Kidney epithelial cell (primary cell): ENCODE measurements at regions not wholly inside any gene's neighbourhood (a gene's known extent, or its start where the extent isn't known, plus 50 kb on each side); places are given as distances from the start of the nearest gene placed in this dataset.

ENCODE experiments used
- DNase-seq: peaks from one replicate; pipeline ENCODE4 v3.0.0-alpha.2; 2010; ENCODE audit warnings: low read depth
- H3K27me3 ChIP-seq: 2 replicates; pipeline ENCODE4 v1.6.0; 2011; ENCODE audit warnings: low read length; ENCODE audit not compliant: control insufficient read depth, insufficient read depth
- H3K36me3 ChIP-seq: 2 replicates; pipeline ENCODE4 v1.5.1; 2011; ENCODE audit warnings: low read length; ENCODE audit not compliant: control insufficient read depth, insufficient read depth
- H3K4me3 ChIP-seq: 2 replicates; pipeline ENCODE4 v1.5.1; 2011; ENCODE audit warnings: low read depth, mild to moderate bottlenecking, control low read depth, low read length
- TF ChIP-seq, protein P1 (sequence below): IDR thresholded peaks from 2 replicates; pipeline ENCODE4 v1.5.1; 2011; ENCODE audit warnings: mild to moderate bottlenecking, moderate library complexity, low read length, control low read depth, inconsistent platforms; ENCODE audit not compliant: insufficient read depth, poor library complexity, severe bottlenecking

GRCh38 chr2:8605351-8606065 is 76.3 kb upstream of the ID2 start:
- TF ChIP-seq, protein P1, sequence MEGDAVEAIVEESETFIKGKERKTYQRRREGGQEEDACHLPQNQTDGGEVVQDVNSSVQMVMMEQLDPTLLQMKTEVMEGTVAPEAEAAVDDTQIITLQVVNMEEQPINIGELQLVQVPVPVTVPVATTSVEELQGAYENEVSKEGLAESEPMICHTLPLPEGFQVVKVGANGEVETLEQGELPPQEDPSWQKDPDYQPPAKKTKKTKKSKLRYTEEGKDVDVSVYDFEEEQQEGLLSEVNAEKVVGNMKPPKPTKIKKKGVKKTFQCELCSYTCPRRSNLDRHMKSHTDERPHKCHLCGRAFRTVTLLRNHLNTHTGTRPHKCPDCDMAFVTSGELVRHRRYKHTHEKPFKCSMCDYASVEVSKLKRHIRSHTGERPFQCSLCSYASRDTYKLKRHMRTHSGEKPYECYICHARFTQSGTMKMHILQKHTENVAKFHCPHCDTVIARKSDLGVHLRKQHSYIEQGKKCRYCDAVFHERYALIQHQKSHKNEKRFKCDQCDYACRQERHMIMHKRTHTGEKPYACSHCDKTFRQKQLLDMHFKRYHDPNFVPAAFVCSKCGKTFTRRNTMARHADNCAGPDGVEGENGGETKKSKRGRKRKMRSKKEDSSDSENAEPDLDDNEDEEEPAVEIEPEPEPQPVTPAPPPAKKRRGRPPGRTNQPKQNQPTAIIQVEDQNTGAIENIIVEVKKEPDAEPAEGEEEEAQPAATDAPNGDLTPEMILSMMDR, result no peak
- H3K36me3 ChIP-seq, result no peaks in the 10 kb centered on the region
- no peaks in the 10 kb centered on the region for H3K27me3 ChIP-seq
- H3K4me3 ChIP-seq, result no peak overlapping the region
- DNase-seq, result no peak

DNA sequence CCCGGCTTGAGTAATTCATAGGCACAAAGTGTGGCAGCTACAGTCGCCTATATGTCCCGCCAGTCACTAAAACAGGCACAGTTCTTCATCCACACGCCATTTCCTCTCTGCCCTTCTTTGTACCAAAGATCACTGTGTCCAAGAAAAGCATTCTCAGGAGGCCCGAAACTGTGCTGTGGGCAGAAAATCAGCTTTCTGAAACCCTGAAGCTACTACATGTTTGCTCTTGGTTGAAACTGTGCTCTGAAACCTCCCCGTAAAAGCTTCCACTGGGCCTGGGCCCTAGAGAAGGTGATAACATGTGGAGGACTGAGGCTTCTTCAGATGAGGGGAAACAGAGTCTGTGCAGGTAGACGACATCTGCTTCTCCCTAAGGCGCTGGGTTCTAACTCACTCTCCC is 75.6 kb upstream of the ID2 start:
- no peaks in the 10 kb centered on the region for H3K36me3 ChIP-seq
- H3K4me3 ChIP-seq, result no peak overlapping the region
- H3K27me3 ChIP-seq, result no peaks in the 10 kb centered on the region
- DNase-seq, result no peak
- TF ChIP-seq, protein P1, result no peak

GRCh38 chr2:8606649-8607550 is 75.0 kb upstream of the ID2 start:
- TF ChIP-seq, protein P1, result no peak
- DNase-seq, result no peak
- H3K27me3 ChIP-seq, result no peaks in the 10 kb centered on the region
- H3K36me3 ChIP-seq, result no peaks in the 10 kb centered on the region
- no peak overlapping the region for H3K4me3 ChIP-seq

DNA sequence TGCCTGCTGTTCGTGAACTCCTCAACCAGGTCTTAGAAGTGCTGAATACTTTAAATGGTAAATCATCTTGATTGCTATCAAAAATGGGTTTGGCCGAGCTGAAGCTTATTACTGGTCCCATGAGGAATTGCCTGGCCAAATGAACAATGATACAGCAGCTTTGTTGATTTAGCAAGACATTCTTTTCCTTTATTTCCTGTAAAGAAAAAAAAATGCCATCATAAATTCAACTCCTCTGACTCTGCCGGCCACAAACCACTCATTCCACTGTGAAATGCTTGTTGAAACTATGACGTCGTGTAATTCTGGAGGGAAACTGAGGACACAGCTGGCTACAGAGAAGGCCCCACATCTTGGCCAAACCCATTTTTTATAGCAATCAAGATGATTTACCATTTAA is 74.2 kb upstream of the ID2 start:
- peak; percentile 69 for DNase-seq
- TF ChIP-seq, protein P1, result no peak
- Histone ChIP-seq H3K27me3 (no peaks in the 10 kb centered on the region), H3K36me3 (no peaks in the 10 kb centered on the region), H3K4me3 (no peak overlapping the region)

DNA sequence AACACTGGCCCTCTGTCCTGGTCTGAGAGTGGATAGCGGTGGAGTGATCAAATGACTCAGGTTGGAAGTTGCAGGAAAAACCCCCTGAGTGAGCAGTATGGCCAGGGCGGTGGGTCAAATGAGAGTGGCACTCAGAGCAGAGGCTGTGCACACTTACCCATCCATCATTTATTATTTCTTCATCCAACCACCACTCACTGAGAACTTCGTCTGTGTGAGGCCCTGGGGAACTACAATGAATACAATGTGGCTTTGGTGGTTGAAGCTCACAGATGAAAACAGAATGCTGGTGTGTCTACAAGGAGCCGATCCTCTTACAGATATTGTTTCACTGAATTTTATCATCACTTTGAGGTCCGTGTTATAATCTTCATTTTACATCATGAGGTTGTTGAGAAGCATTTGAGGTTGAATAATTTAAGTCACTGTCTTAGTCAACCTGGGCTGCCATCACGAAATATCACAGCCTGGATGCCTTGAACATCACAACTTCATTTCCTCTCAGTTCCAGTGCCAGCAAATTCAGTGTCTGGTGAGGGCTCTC is 73.4 kb upstream of the ID2 start:
- DNase-seq, result no peak

More for the DNA sequence above, 73.4 kb upstream of the ID2 start:
- TF ChIP-seq, protein P1, result no peak
- H3K27me3 ChIP-seq, result no peaks in the 10 kb centered on the region
- H3K4me3 ChIP-seq, result no peak overlapping the region
- H3K36me3 ChIP-seq, result no peaks in the 10 kb centered on the region
